ENCODE measurements at regions not wholly inside any gene's neighbourhood (a gene's known extent, or its start where the extent isn't known, plus 50 kb on each side); places are given as distances from the start of the nearest gene placed in this dataset.
A peak's percentile ranks its signal among the peaks of the same experiment; 100 is the strongest.

DNA sequence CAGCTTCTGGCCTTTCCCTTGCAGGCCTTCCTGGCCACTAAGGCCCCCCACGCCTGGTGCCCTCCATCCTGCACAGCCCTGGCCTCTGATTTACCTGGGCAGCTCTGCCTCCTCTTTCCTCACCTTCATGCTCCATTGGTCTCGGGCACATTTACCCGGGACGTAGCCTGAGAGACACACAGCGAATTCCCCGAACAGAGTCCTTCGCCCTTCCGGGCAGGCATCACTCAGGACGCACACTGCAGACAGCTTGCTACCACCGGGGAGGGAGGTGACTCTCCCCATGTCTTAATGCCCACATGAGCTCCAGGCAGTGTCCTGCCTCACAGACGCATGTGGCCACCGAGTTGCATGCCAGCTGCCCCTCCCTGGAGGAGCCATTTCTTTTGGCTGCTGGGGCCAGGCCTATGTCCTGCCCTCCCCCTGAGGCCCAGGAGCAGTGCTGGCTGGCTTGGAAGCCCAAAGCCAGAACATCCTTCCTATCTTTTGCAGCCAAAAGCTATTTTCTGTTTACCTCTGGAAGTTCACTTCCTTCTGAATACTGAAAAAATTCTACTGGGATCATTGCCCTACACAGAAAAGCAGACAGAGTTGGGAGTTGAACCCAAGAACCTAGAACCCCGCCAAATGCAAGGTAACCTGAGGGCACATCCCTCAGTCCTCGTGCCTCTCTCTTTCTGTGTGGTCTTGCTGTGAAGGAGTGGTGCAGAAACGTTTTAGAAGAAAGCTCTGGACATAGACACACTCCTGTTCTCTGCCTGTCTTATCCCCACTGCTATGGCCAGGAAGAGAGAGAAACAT, 209.5 kb downstream of the TOMM20 start:
- Histone ChIP-seq H3K9me3 (no peaks in the 10 kb centered on the region), H3K36me3 (no peaks in the 10 kb centered on the region), H3K4me1 (ENCODE audit: control insufficient read depth in 1 of 2, low read depth in 2 of 2) (peaks cover 36 to 78% of the 10 kb centered on the region in 2 donors), H3K4me3 (no peak overlapping the region), H3K27ac (peak overlapping the region; percentile 90 to 91), H3K27me3 (replicated peaks; ENCODE audit: insufficient read depth) (no peaks in the 10 kb centered on the region)
- no peak for TF ChIP-seq CTCF (IDR thresholded peaks at IDR 0.05)
- ATAC-seq (ENCODE audit: insufficient number of reproducible peaks, low FRiP score, low read depth) (no peak), DNase-seq (ENCODE audit: low spot score) (no peak)

DNA sequence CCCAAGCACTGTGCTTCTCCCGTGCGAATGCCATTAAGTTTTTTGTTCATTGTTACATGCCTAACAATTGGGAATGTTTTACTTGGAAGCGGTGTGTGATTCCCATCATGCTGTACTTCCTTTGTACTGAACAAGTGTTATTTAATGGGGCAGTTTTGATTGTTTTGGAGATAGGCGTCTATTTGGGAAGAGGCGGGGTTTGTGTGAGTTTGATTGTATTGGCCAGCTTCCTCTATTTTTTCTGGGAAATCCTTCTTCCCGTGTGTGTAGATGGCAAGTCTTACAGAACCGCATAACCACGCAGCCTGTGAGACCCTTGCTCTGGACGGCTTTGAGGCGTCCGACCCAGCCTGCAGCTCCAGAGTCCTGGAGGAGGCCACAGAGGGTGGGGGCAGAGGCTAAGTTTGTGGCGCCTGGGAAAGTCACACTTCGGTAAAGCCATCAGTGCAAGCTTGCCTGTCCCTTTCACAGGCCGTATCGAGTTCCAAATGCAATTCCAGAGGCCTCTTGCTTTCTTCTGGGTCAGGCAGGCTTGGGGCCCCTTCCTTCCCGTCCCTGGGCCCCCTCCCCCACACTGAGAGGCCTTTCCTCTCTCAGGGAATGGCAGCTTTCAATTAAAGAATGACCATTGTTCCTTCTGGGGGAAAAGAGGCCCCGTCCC, 210.3 kb downstream of the TOMM20 start:
- Histone ChIP-seq H3K27me3 (replicated peaks; ENCODE audit: insufficient read depth) (no peaks in the 10 kb centered on the region), H3K4me1 (ENCODE audit: control insufficient read depth in 1 of 2, low read depth in 2 of 2) (peaks cover 41 to 87% of the 10 kb centered on the region in 2 donors), H3K36me3 (no peaks in the 10 kb centered on the region), H3K9me3 (no peaks in the 10 kb centered on the region), H3K27ac (peak overlapping the region; percentile 90 to 91), H3K4me3 (peak overlapping the region; percentile 11)
- ATAC-seq (ENCODE audit: insufficient number of reproducible peaks, low FRiP score, low read depth): peak; percentile 46
- no peak for TF ChIP-seq CTCF (IDR thresholded peaks at IDR 0.05)
- no peak for DNase-seq (ENCODE audit: low spot score)

- no peak for DNase-seq (ENCODE audit: low spot score)
- Histone ChIP-seq H3K4me1 (ENCODE audit: control insufficient read depth in 1 of 2, low read depth in 2 of 2) (peaks cover 45 to 93% of the 10 kb centered on the region in 2 donors), H3K9me3 (no peaks in the 10 kb centered on the region), H3K27me3 (replicated peaks; ENCODE audit: insufficient read depth) (no peaks in the 10 kb centered on the region), H3K4me3 (peak overlapping the region; percentile 11), H3K36me3 (no peaks in the 10 kb centered on the region), H3K27ac (peak overlapping the region; percentile 90 to 91)
- ATAC-seq (ENCODE audit: insufficient number of reproducible peaks, low FRiP score, low read depth): no peak
- no peak for TF ChIP-seq CTCF (IDR thresholded peaks at IDR 0.05)
Measured at GRCh38 chr1:234917495-234918180, 211.0 kb downstream of the TOMM20 start.

GRCh38 chr1:234916840-234917239, 211.8 kb downstream of the TOMM20 start:
- H3K4me3 ChIP-seq: no peak overlapping the region
- DNase-seq (ENCODE audit: low spot score): no peak
- H3K36me3 ChIP-seq: no peaks in the 10 kb centered on the region
- no peak for ATAC-seq (ENCODE audit: insufficient number of reproducible peaks, low FRiP score, low read depth)
- H3K27ac ChIP-seq: peak overlapping the region; percentile 90 to 91
- H3K27me3 ChIP-seq (replicated peaks; ENCODE audit: insufficient read depth): no peaks in the 10 kb centered on the region
- TF ChIP-seq CTCF (IDR thresholded peaks at IDR 0.05): no peak
- H3K9me3 ChIP-seq: no peaks in the 10 kb centered on the region
- H3K4me1 ChIP-seq (ENCODE audit: control insufficient read depth in 1 of 2, low read depth in 2 of 2): peaks cover 53 to 99% of the 10 kb centered on the region in 2 donors

Data from thoracic aorta (tissue), 2 donors.